ENCODE measurements at regions not wholly inside any gene's neighbourhood (a gene's known extent, or its start where the extent isn't known, plus 50 kb on each side); places are given as distances from the start of the nearest gene placed in this dataset.

- no peak for TF ChIP-seq CTCF (IDR thresholded peaks at IDR 0.05)
- TF ChIP-seq POLR2A (IDR thresholded peaks at IDR 0.05): no peak
Measured at GRCh38 chr4:19583827-19584569, 667.7 kb upstream of the SLIT2 start.
